ENCODE measurements at regions not wholly inside any gene's neighbourhood (a gene's known extent, or its start where the extent isn't known, plus 50 kb on each side); places are given as distances from the start of the nearest gene placed in this dataset.

DNA sequence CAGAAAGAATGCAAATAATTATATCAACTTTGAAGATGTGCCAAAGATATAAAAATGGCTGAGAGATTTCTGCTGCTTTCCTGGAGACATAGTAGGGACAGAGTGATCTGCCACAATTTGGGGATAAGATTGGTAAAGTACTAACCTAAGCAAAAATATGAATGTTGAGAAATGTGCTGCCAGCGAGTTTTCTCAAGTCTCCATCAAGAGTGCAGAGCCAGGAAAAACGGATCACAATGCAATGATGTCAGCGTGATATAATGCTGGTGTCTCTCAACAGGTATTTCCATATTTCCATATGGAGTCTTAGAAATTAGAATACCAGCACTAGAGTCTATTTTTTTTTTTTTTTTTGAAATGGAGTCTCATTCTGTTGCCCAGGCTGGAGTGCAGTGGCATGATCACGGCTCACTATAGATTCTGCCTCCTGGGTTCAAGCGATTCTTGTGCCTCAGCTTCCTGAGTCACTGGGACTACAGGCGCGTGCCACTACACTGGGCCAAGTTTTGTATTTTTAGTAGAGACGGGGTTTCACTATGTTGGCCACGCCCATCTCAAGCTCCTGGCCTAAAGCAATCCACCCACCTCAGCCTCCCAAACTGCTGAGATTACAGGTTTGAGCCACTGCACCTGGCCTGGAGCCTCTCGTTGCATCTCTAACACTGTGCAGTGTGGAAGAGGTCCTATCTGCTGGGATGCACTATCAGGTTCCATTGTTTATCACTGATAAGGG is 893.5 kb downstream of the TRIML1 start:
- TF ChIP-seq CTCF (conservative IDR thresholded peaks at IDR 0.05 in 1 of 2, IDR thresholded peaks at IDR 0.05 in 1 of 2; ENCODE audit: low read depth in 1 of 2, low read length in 2 of 2) (no peak), EZH2 (IDR thresholded peaks at IDR 0.05; ENCODE audit: low read length, missing control alignments) (no peak)

All from fibroblast of lung (primary cell).